CD14-positive monocyte (primary cell): ENCODE measurements at regions not wholly inside any gene's neighbourhood (a gene's known extent, or its start where the extent isn't known, plus 50 kb on each side); places are given as distances from the start of the nearest gene placed in this dataset.

Source experiments
- DNase-seq, 3 donors: peaks; one replicate each; pipeline ENCODE4 v3.0.0-alpha.2; 2011 to 2022
- H2AFZ ChIP-seq: 2 replicates; pipeline ENCODE4 v1.6.0; 2012; ENCODE audit warnings: mild to moderate bottlenecking, low read depth, low read length, inconsistent platforms; ENCODE audit not compliant: insufficient read depth, poor library complexity, severe bottlenecking
- H3K27ac ChIP-seq, 2 donors: 1 replicate in 1 of 2; 2 replicates in 1 of 2; pipeline ENCODE4 v1.5.1; 2012 to 2013; ENCODE audit warnings: low read length in 2 of 2, control low read depth in 1 of 2, inconsistent platforms in 1 of 2, low read depth in 1 of 2, mild to moderate bottlenecking in 1 of 2
- H3K27me3 ChIP-seq, 2 donors: one replicate each; pipeline versions ENCODE4 v1.6.0 to v1.6.1; 2011 to 2013; ENCODE audit warnings: low read length in 2 of 2; ENCODE audit not compliant: control insufficient read depth in 2 of 2, insufficient read depth in 2 of 2
- H3K36me3 ChIP-seq, 2 donors: replicated peaks in 1 of 2; 1 replicate in 1 of 2; 2 replicates in 1 of 2; pipeline versions ENCODE4 v1.5.1 to v1.6.1; 2012 to 2013; ENCODE audit warnings: low read length in 2 of 2, control low read depth in 1 of 2, inconsistent platforms in 1 of 2, mild to moderate bottlenecking in 1 of 2; ENCODE audit not compliant: insufficient read depth in 2 of 2, control insufficient read depth in 1 of 2
- H3K4me1 ChIP-seq, 2 donors: 1 replicate in 1 of 2; 2 replicates in 1 of 2; pipeline versions ENCODE4 v1.5.1 to v1.6.1; 2012 to 2013; ENCODE audit warnings: low read length in 2 of 2, control low read depth in 1 of 2, inconsistent platforms in 1 of 2, mild to moderate bottlenecking in 1 of 2, moderate library complexity in 1 of 2; ENCODE audit not compliant: insufficient read depth in 2 of 2, control insufficient read depth in 1 of 2
- H3K4me2 ChIP-seq: replicated peaks from 2 replicates; pipeline ENCODE3; 2012; ENCODE audit warnings: low read length, moderate library complexity, mild to moderate bottlenecking; ENCODE audit not compliant: poor library complexity, severe bottlenecking; ENCODE audit errors: extremely low read depth
- H3K4me3 ChIP-seq, 3 experiments: fragments of 200-600 bp in 1 of 3; sonication (generic) in 1 of 3; replicated peaks in 1 of 3; 1 replicate in 2 of 3; 2 replicates in 1 of 3; pipeline ENCODE4 v1.5.1; 2011 to 2013; ENCODE audit warnings: low read length in 3 of 3, mild to moderate bottlenecking in 3 of 3, control low read depth in 2 of 3, low read depth in 2 of 3, inconsistent platforms in 1 of 3, moderate library complexity in 1 of 3
- H3K79me2 ChIP-seq: 2 replicates; pipeline ENCODE4 v1.6.0; 2012; ENCODE audit warnings: mild to moderate bottlenecking, control low read depth, inconsistent platforms, low read length, moderate library complexity; ENCODE audit not compliant: insufficient read depth
- H3K9ac ChIP-seq: 2 replicates; pipeline ENCODE4 v1.6.0; 2017; ENCODE audit warnings: low read length, mild to moderate bottlenecking; ENCODE audit not compliant: insufficient read depth, poor library complexity, severe bottlenecking
- H3K9me3 ChIP-seq, 2 donors: replicated peaks in 1 of 2; 1 replicate in 1 of 2; 2 replicates in 1 of 2; pipeline versions ENCODE4 v1.5.1 to v1.6.1; 2012 to 2013; ENCODE audit warnings: low read length in 2 of 2, control low read depth in 1 of 2; ENCODE audit not compliant: control insufficient read depth in 1 of 2, insufficient read depth in 1 of 2
- H4K20me1 ChIP-seq: 2 replicates; pipeline ENCODE4 v1.6.0; 2012; ENCODE audit warnings: mild to moderate bottlenecking, low read length, control low read depth, moderate library complexity; ENCODE audit not compliant: insufficient read depth
- H3K27ac Mint-ChIP-seq, 7 donors: one replicate each; pipeline ENCODE4 v1.8.0; 2020; ENCODE audit warnings: mild to moderate bottlenecking in 7 of 7, mixed read lengths in 7 of 7, moderate library complexity in 6 of 7, inconsistent platforms in 2 of 7
- H3K27me3 Mint-ChIP-seq, 3 donors: one replicate each; pipeline ENCODE4 v1.8.0; 2021 to 2022; ENCODE audit warnings: low read depth in 3 of 3, mild to moderate bottlenecking in 3 of 3, mixed read lengths in 3 of 3, moderate library complexity in 3 of 3, inconsistent platforms in 1 of 3
- H3K36me3 Mint-ChIP-seq, 2 donors: one replicate each; pipeline ENCODE4 v1.8.0; 2020; ENCODE audit warnings: mixed read lengths in 2 of 2, inconsistent platforms in 1 of 2, mild to moderate bottlenecking in 1 of 2
- H3K4me1 Mint-ChIP-seq: one replicate; pipeline ENCODE4 v1.8.0; 2020; ENCODE audit warnings: mild to moderate bottlenecking, mixed read lengths
- H3K4me3 Mint-ChIP-seq, 2 donors: one replicate each; pipeline ENCODE4 v1.8.0; 2020; ENCODE audit warnings: mild to moderate bottlenecking in 2 of 2, mixed read lengths in 2 of 2, moderate library complexity in 1 of 2
- H3K9me3 Mint-ChIP-seq, 7 donors: one replicate each; pipeline ENCODE4 v1.8.0; 2020 to 2022; ENCODE audit warnings: mixed read lengths in 7 of 7, mild to moderate bottlenecking in 6 of 7, moderate library complexity in 6 of 7, inconsistent platforms in 2 of 7
- CTCF ChIP-seq: fragments of 200-600 bp; IDR thresholded peaks from one replicate; pipeline ENCODE4 v1.8.0; 2022; ENCODE audit warnings: antibody characterized with exemption, mild to moderate bottlenecking
- WGBS: methylation state at CpG from one replicate; pipeline ENCODE4 v1.1.5; 2013; ENCODE audit warnings: missing lambda C conversion rate; ENCODE audit not compliant: insufficient coverage; 5-methylcytosine and 5-hydroxymethylcytosine counted together
- intact Hi-C, 2 donors: fragments of 100-400 bp; cut with micrococcal nuclease; formaldehyde crosslinking; loops; one replicate each; pipeline versions ENCODE4 v1.15.0 to v1.15.1; 2023

- H3K27ac ChIP-seq, result no peak overlapping the region
- no peaks in the 10 kb centered on the region for H3K9me3 ChIP-seq
- no peak for DNase-seq
- WGBS, result 95% methylated on average over 2 of the region's 4 CpGs
- no peak overlapping the region for H3K4me3 ChIP-seq
- H2AFZ ChIP-seq, result no peak overlapping the region
- Mint-ChIP-seq H3K27ac (no peak overlapping the region), H3K27me3 (peaks cover 0 to 3% (median 0%) of the 10 kb centered on the region in 3 donors), H3K4me3 (no peak overlapping the region), H3K36me3 (no peaks in the 10 kb centered on the region), H3K4me1 (no peaks in the 10 kb centered on the region), H3K9me3 (peaks cover 0 to 7% (median 0%) of the 10 kb centered on the region in 7 donors)
- intact Hi-C loops, result no loop called here
- no peaks in the 10 kb centered on the region for H3K36me3 ChIP-seq
- no peak overlapping the region for H3K4me2 ChIP-seq
- H3K27me3 ChIP-seq, result no peaks in the 10 kb centered on the region
- H3K79me2 ChIP-seq, result no peaks in the 10 kb centered on the region
- H3K9ac ChIP-seq, result no peak overlapping the region
- no peaks in the 10 kb centered on the region for H3K4me1 ChIP-seq
- no peaks in the 10 kb centered on the region for H4K20me1 ChIP-seq
- no peak for TF ChIP-seq CTCF
Measured at GRCh38 chr2:128982670-128983069, 664.0 kb upstream of the HS6ST1 start.

- H2AFZ ChIP-seq, result no peak overlapping the region
Measured at GRCh38 chr2:128983094-128983493, 664.4 kb upstream of the HS6ST1 start.

More at GRCh38 chr2:128983094-128983493, 664.4 kb upstream of the HS6ST1 start:
- Histone ChIP-seq H3K4me3 (no peak overlapping the region), H3K27me3 (no peaks in the 10 kb centered on the region), H3K79me2 (no peaks in the 10 kb centered on the region), H4K20me1 (no peaks in the 10 kb centered on the region), H3K9ac (no peak overlapping the region), H3K4me2 (no peak overlapping the region), H3K4me1 (no peaks in the 10 kb centered on the region), H3K36me3 (no peaks in the 10 kb centered on the region), H3K27ac (no peak overlapping the region), H3K9me3 (no peaks in the 10 kb centered on the region)
- Mint-ChIP-seq H3K27ac (no peak overlapping the region), H3K4me3 (no peak overlapping the region), H3K27me3 (peaks cover 0 to 3% (median 0%) of the 10 kb centered on the region in 3 donors), H3K9me3 (peaks cover 0 to 7% (median 0%) of the 10 kb centered on the region in 7 donors), H3K4me1 (no peaks in the 10 kb centered on the region), H3K36me3 (no peaks in the 10 kb centered on the region)
- TF ChIP-seq CTCF, result no peak
- intact Hi-C loops, result no loop called here
- no peak for DNase-seq
- 80% methylated on average over 1 of the region's 2 CpGs for WGBS
